Suprapubic skin (tissue), 4 donors: ENCODE measurements at regions not wholly inside any gene's neighbourhood (a gene's known extent, or its start where the extent isn't known, plus 50 kb on each side); places are given as distances from the start of the nearest gene placed in this dataset.

Source experiments
- DNase-seq, 2 donors: peaks; one replicate each; pipeline ENCODE4 v3.0.0-alpha.2; 2019; ENCODE audit warnings: low spot score in 2 of 2
- H3K27ac ChIP-seq: fragments of 200-600 bp; sonication (generic); one replicate; pipeline ENCODE4 v1.5.1; 2019
- H3K27me3 ChIP-seq: fragments of 200-600 bp; sonication (generic); one replicate; pipeline ENCODE4 v1.5.1; 2019
- H3K36me3 ChIP-seq: fragments of 200-600 bp; sonication (generic); one replicate; pipeline ENCODE4 v1.5.1; 2019
- H3K4me1 ChIP-seq: fragments of 200-600 bp; sonication (generic); one replicate; pipeline ENCODE4 v1.5.1; 2019
- H3K4me3 ChIP-seq: fragments of 200-600 bp; sonication (generic); one replicate; pipeline ENCODE4 v1.5.1; 2019; ENCODE audit warnings: mild to moderate bottlenecking
- H3K9me3 ChIP-seq: fragments of 200-600 bp; sonication (generic); one replicate; pipeline ENCODE4 v1.5.1; 2019
- EP300 ChIP-seq: sonication (generic); formaldehyde crosslinking; IDR thresholded peaks from one replicate; pipeline ENCODE4 v1.6.1; 2017; ENCODE audit warnings: antibody characterized with exemption
- POLR2A ChIP-seq, 2 donors: fragments of 450-650 bp; IDR thresholded peaks; one replicate each; pipeline ENCODE4 v1.6.1; 2017; ENCODE audit warnings: antibody characterized with exemption in 2 of 2, mild to moderate bottlenecking in 2 of 2, moderate library complexity in 2 of 2
- POLR2AphosphoS5 ChIP-seq, 3 donors: sonication (generic); formaldehyde crosslinking; IDR thresholded peaks; one replicate each; pipeline ENCODE4 v1.6.1; 2017; ENCODE audit warnings: antibody characterized with exemption in 3 of 3
- WGBS: methylation state at CpG from one replicate; pipeline ENCODE4 v1.1.5; 2018; 5-methylcytosine and 5-hydroxymethylcytosine counted together
- TF ChIP-seq, protein P1 (sequence below), 2 donors: fragments of 200-600 bp in 1 of 2; fragments of 450-650 bp in 1 of 2; sonication (generic) in 1 of 2; IDR thresholded peaks; one replicate each; pipeline ENCODE4 v1.5.1; 2016 to 2019; ENCODE audit warnings: antibody characterized with exemption in 2 of 2, mild to moderate bottlenecking in 1 of 2, moderate library complexity in 1 of 2

DNA sequence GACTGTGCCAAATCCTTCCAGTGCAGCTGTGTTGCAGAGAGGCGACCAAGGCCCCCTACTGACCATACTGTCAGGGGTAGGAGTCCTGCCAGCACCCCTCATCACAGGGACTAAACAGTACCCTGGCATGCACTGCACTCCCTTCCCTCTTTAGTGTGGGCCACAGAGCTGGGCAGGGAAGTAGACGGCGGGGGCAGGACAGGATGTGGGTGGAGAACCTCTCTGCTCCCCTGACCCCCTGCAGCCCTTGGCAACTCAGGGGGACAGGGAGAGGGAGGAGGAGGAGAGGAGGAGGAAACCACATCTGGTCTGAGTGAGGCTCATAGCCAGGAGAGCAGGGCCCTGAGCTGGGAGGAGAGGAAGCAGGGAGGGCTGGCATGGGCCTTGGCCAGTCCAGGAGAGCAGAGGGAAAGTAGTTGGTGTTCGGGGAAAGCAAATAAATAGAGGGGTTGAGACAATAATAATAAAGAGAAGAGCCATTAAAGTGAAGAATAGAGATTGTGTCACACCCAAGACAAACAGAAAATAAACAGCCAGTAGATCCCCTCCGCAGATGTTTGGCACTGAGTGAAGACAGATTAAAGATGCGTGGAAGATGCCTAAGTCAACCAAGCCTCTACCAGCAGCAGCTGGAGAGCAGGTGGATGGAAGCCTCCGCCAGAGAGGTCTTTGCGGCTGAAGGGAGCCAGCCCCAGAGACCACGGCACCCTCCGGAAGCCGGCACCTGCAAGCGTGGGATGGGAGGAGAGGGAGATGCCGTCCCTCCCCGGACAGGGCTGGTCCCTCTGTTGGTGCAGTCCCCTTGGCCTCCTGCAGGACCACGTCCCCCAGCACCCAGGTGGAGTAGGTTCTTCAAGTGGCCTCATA, 61.5 kb downstream of the RPUSD4 start:
- Histone ChIP-seq H3K27me3 (no peaks in the 10 kb centered on the region), H3K4me1 (peaks cover 7% of the 10 kb centered on the region), H3K4me3 (no peak overlapping the region), H3K9me3 (no peaks in the 10 kb centered on the region), H3K36me3 (no peaks in the 10 kb centered on the region), H3K27ac (no peak overlapping the region)
- 77% methylated on average over 15 of the region's 15 CpGs for WGBS
- DNase-seq: no peak
- TF ChIP-seq POLR2AphosphoS5 (IDR thresholded peaks at IDR 0.05) (no peak), POLR2A (IDR thresholded peaks at IDR 0.05) (no peak), EP300 (no peak)
- TF ChIP-seq, protein P1, sequence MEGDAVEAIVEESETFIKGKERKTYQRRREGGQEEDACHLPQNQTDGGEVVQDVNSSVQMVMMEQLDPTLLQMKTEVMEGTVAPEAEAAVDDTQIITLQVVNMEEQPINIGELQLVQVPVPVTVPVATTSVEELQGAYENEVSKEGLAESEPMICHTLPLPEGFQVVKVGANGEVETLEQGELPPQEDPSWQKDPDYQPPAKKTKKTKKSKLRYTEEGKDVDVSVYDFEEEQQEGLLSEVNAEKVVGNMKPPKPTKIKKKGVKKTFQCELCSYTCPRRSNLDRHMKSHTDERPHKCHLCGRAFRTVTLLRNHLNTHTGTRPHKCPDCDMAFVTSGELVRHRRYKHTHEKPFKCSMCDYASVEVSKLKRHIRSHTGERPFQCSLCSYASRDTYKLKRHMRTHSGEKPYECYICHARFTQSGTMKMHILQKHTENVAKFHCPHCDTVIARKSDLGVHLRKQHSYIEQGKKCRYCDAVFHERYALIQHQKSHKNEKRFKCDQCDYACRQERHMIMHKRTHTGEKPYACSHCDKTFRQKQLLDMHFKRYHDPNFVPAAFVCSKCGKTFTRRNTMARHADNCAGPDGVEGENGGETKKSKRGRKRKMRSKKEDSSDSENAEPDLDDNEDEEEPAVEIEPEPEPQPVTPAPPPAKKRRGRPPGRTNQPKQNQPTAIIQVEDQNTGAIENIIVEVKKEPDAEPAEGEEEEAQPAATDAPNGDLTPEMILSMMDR (IDR thresholded peaks at IDR 0.05): no peak

DNA sequence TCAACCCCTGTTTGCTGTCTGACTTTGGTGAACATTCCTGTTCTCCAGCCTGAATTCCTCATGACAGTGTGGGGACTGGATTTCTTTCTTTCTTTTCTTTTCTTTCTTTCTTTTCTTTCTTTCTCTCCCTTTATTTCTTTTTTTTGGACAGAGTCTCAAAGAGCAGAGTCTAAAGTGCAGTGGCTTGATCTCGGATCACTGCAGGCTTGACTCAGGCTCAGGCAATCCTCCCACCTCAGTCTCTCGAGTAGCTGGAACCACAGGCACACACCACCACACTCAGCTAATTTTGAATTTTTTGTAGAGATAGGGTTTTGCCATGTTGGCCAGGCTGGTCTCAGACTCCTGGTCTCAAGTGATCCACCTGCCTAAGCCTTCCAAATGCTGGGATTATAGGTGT, 63.1 kb downstream of the RPUSD4 start:
- H3K9me3 ChIP-seq: no peaks in the 10 kb centered on the region
- no peak overlapping the region for H3K4me3 ChIP-seq
- H3K4me1 ChIP-seq: peaks cover 7% of the 10 kb centered on the region
- TF ChIP-seq POLR2AphosphoS5 (IDR thresholded peaks at IDR 0.05): no peak
- TF ChIP-seq, protein P1 (IDR thresholded peaks at IDR 0.05): no peak
- TF ChIP-seq EP300: no peak
- no peak for TF ChIP-seq POLR2A (IDR thresholded peaks at IDR 0.05)
- H3K27me3 ChIP-seq: no peaks in the 10 kb centered on the region
- no peaks in the 10 kb centered on the region for H3K36me3 ChIP-seq
- no peak for DNase-seq
- 88% methylated on average over 2 of the region's 2 CpGs for WGBS
- H3K27ac ChIP-seq: no peak overlapping the region

GRCh38 chr11:126147208-126148111, 64.0 kb downstream of the RPUSD4 start:
- WGBS: 94% methylated on average over 12 of the region's 12 CpGs
- no peak overlapping the region for H3K27ac ChIP-seq
- no peaks in the 10 kb centered on the region for H3K9me3 ChIP-seq
- no peaks in the 10 kb centered on the region for H3K36me3 ChIP-seq
- H3K27me3 ChIP-seq: no peaks in the 10 kb centered on the region
- DNase-seq: no peak
- H3K4me1 ChIP-seq: peaks cover 7% of the 10 kb centered on the region
- TF ChIP-seq, protein P1 (IDR thresholded peaks at IDR 0.05): no peak
- TF ChIP-seq POLR2A (IDR thresholded peaks at IDR 0.05) (no peak), POLR2AphosphoS5 (IDR thresholded peaks at IDR 0.05) (no peak), EP300 (no peak)
- no peak overlapping the region for H3K4me3 ChIP-seq

GRCh38 chr11:126146454-126147192, 64.8 kb downstream of the RPUSD4 start:
- WGBS: 72% methylated on average over 22 of the region's 23 CpGs
- no peak for DNase-seq
- Histone ChIP-seq H3K27me3 (no peaks in the 10 kb centered on the region), H3K9me3 (no peaks in the 10 kb centered on the region), H3K4me1 (peaks cover 9% of the 10 kb centered on the region), H3K27ac (no peak overlapping the region), H3K36me3 (no peaks in the 10 kb centered on the region), H3K4me3 (no peak overlapping the region)
- TF ChIP-seq, protein P1 (IDR thresholded peaks at IDR 0.05): no peak
- no peak for TF ChIP-seq POLR2A (IDR thresholded peaks at IDR 0.05)
- no peak for TF ChIP-seq POLR2AphosphoS5 (IDR thresholded peaks at IDR 0.05)
- no peak for TF ChIP-seq EP300
